ENCODE measurements at regions not wholly inside any gene's neighbourhood (a gene's known extent, or its start where the extent isn't known, plus 50 kb on each side); places are given as distances from the start of the nearest gene placed in this dataset.

GRCh38 chr7:97275475-97275874, 158.0 kb downstream of the SDHAF3 start:
- no peaks in the 10 kb centered on the region for H4K20me1 ChIP-seq (ENCODE audit: insufficient read depth, low read length, poor library complexity, severe bottlenecking)
- H3K4me3 ChIP-seq (ENCODE audit: low read length, poor library complexity, severe bottlenecking), result no peak overlapping the region
- TF ChIP-seq CTCF (conservative IDR thresholded peaks at IDR 0.05; ENCODE audit: low read length), result no peak
- TF ChIP-seq EZH2phosphoT487 (IDR thresholded peaks at IDR 0.05; ENCODE audit: borderline replicate concordance), result no peak
- H3K9me2 ChIP-seq (replicated peaks; ENCODE audit: low read depth, low read length), result 0 out of 2 replicates have a peak, but pooled peaks cover 2% of the 10 kb centered on the region
- 0 out of 2 replicates have a peak, but pooled peaks cover 4% of the 10 kb centered on the region for H3K9me3 ChIP-seq (ENCODE audit: insufficient read depth, low read depth, low read length)
- H3F3A ChIP-seq (ENCODE audit: low read depth), result no peaks in the 10 kb centered on the region
- no peaks in the 10 kb centered on the region for H3K27me3 ChIP-seq (ENCODE audit: insufficient read depth, low read length, poor library complexity, severe bottlenecking)
- H3K4me1 ChIP-seq (ENCODE audit: insufficient read depth, low read length, poor library complexity, severe bottlenecking), result no peaks in the 10 kb centered on the region
- no peaks in the 10 kb centered on the region for H3K36me3 ChIP-seq (ENCODE audit: insufficient read depth, low read length)
- no peak overlapping the region for H2AFZ ChIP-seq (ENCODE audit: low read length)
- no peak overlapping the region for H3K4me2 ChIP-seq (ENCODE audit: low read depth, low read length, poor library complexity, severe bottlenecking)
- H3K9ac ChIP-seq (ENCODE audit: low read depth, low read length, poor library complexity, severe bottlenecking), result no peak overlapping the region
- no peaks in the 10 kb centered on the region for H3K79me2 ChIP-seq (ENCODE audit: insufficient read depth, low read length)

- H2AFZ ChIP-seq (ENCODE audit: low read length), result no peak overlapping the region
- no peak overlapping the region for H3K4me2 ChIP-seq (ENCODE audit: low read depth, low read length, poor library complexity, severe bottlenecking)
- no peak overlapping the region for H3K4me3 ChIP-seq (ENCODE audit: low read length, poor library complexity, severe bottlenecking)
- H4K20me1 ChIP-seq (ENCODE audit: insufficient read depth, low read length, poor library complexity, severe bottlenecking), result no peaks in the 10 kb centered on the region
- TF ChIP-seq EZH2phosphoT487 (IDR thresholded peaks at IDR 0.05; ENCODE audit: borderline replicate concordance) (no peak), CTCF (conservative IDR thresholded peaks at IDR 0.05; ENCODE audit: low read length) (no peak)
- H3F3A ChIP-seq (ENCODE audit: low read depth), result no peaks in the 10 kb centered on the region
- H3K9me3 ChIP-seq (ENCODE audit: insufficient read depth, low read depth, low read length), result no peaks in the 10 kb centered on the region
- H3K9ac ChIP-seq (ENCODE audit: low read depth, low read length, poor library complexity, severe bottlenecking), result no peak overlapping the region
- H3K36me3 ChIP-seq (ENCODE audit: insufficient read depth, low read length), result no peaks in the 10 kb centered on the region
- H3K27me3 ChIP-seq (ENCODE audit: insufficient read depth, low read length, poor library complexity, severe bottlenecking), result no peaks in the 10 kb centered on the region
- no peaks in the 10 kb centered on the region for H3K4me1 ChIP-seq (ENCODE audit: insufficient read depth, low read length, poor library complexity, severe bottlenecking)
- no peaks in the 10 kb centered on the region for H3K79me2 ChIP-seq (ENCODE audit: insufficient read depth, low read length)
- H3K9me2 ChIP-seq (replicated peaks; ENCODE audit: low read depth, low read length), result no peaks in the 10 kb centered on the region
These were observed 163.5 kb downstream of the SDHAF3 start for GRCh38 chr7:97280950-97281349.

- H4K20me1 ChIP-seq (ENCODE audit: insufficient read depth, low read length, poor library complexity, severe bottlenecking), result no peaks in the 10 kb centered on the region
- H3K4me1 ChIP-seq (ENCODE audit: insufficient read depth, low read length, poor library complexity, severe bottlenecking), result no peaks in the 10 kb centered on the region
- H2AFZ ChIP-seq (ENCODE audit: low read length), result no peak overlapping the region
- no peaks in the 10 kb centered on the region for H3K9me3 ChIP-seq (ENCODE audit: insufficient read depth, low read depth, low read length)
- H3K4me2 ChIP-seq (ENCODE audit: low read depth, low read length, poor library complexity, severe bottlenecking), result no peak overlapping the region
- no peak overlapping the region for H3K4me3 ChIP-seq (ENCODE audit: low read length, poor library complexity, severe bottlenecking)
- no peak overlapping the region for H3K9ac ChIP-seq (ENCODE audit: low read depth, low read length, poor library complexity, severe bottlenecking)
- H3K9me2 ChIP-seq (replicated peaks; ENCODE audit: low read depth, low read length), result no peaks in the 10 kb centered on the region
- H3K27me3 ChIP-seq (ENCODE audit: insufficient read depth, low read length, poor library complexity, severe bottlenecking), result no peaks in the 10 kb centered on the region
- no peaks in the 10 kb centered on the region for H3K79me2 ChIP-seq (ENCODE audit: insufficient read depth, low read length)
- H3K36me3 ChIP-seq (ENCODE audit: insufficient read depth, low read length), result no peaks in the 10 kb centered on the region
- TF ChIP-seq CTCF (conservative IDR thresholded peaks at IDR 0.05; ENCODE audit: low read length) (no peak), EZH2phosphoT487 (IDR thresholded peaks at IDR 0.05; ENCODE audit: borderline replicate concordance) (no peak)
- no peaks in the 10 kb centered on the region for H3F3A ChIP-seq (ENCODE audit: low read depth)
These were observed 167.8 kb downstream of the SDHAF3 start for GRCh38 chr7:97285348-97285747.
